ENCODE measurements at regions not wholly inside any gene's neighbourhood (a gene's known extent, or its start where the extent isn't known, plus 50 kb on each side); places are given as distances from the start of the nearest gene placed in this dataset.

DNA sequence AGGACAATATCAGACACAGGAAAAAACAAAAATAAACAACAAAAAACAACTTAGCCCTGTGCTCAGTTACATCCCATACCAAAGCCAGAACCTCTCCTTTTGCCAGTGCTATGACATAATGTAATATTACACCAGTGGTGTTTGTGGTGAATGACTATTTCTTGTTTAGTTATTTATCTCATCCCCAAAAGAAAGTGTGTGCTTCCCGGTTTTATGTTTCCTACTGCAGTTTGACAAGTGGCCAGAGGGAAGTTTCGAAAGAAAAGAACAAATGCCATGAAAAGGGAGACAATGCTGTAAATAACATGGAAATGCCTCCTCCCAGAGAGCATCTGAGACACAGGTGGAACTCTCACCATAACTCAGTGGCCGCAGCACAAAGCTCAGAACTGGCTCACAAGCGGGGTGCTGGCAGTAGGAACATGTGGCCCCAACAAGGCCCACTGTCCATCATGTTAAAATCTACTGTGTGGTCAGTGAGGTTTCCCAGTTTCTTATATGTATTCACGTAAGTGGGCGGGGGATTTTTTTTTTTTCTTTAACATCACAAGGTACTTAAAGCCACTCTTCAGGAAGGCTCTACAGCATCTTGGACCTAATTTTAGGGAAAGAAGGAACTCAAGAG lies 158.2 kb downstream of the BARHL2 start:
- DNase-seq (ENCODE audit: low spot score) = no peak

DNA sequence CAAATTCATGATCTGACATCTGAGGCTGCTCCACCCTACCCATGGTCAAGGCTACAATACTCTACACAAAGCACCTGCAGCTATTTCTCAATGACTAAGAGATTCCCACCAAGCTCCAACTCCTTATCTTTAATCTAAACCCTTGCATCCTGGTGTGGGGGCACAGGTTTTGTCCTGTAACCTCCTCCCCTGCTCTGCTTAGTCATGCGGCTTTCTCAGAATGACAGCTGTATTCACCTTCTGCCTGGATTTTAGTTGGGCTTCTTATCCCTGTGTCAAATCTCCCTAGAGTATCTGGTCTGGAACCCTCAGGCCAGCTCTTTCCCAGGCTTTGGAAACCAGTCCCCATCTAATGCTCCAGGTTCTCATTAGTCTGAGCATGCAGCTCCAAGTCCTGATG lies 159.0 kb downstream of the BARHL2 start:
- DNase-seq (ENCODE audit: low spot score) = no peak

DNA sequence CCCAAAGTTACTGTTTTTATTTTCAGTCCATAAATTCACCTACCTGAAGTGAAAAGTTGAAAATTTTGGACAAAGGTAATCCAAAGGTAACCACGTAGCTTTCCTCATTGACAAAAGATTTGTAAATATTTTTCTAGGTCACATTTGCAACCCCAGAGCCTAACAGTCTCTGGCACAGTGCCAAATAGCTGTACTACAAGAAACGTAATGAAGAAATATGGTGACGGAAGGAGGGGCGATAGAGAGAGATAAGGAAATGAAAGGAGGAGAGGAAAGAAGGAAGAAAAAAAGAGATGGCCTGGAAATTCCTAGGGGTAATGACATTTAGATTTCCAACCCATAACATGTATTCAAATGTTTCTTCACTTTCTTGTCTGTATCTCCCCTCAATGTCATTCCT lies 159.4 kb downstream of the BARHL2 start:
- DNase-seq (ENCODE audit: low spot score) = no peak

DNA sequence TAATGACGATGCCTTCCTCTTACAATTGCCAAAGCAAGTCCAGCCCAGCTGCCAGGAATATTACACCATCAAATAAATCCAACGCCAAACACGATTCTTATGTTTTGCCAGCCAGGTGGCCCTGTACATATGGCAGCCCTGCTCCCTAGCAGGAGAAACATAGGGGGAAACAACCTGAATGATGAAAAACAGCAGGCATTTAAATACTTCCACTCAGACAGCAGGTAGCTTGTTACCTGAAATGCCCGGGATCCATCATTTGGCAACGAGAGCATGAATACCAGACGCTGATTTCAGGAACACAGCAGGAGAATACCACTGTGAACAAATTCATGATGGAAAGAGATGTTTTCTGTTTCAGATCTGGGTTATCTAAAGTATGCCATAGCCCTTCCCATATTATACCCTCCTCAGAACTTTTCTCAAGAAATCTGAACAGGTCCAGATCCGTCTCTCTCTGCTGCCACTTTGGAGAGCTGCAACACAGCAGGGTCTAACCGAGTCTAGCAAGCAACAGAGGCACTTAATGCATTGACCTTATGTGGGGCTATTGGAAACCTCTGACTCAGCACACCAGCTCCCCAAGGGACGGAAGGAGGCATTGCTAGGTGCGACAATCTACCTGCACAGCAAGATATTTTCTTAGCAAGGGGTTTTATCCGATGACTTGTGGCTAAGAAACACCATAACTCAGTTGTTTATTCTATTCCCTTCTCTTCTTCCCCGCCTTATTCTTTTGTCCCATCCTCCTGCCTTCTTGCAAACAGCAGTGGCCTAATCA lies 166.3 kb downstream of the BARHL2 start:
- no peak for DNase-seq (ENCODE audit: low spot score)

DNA sequence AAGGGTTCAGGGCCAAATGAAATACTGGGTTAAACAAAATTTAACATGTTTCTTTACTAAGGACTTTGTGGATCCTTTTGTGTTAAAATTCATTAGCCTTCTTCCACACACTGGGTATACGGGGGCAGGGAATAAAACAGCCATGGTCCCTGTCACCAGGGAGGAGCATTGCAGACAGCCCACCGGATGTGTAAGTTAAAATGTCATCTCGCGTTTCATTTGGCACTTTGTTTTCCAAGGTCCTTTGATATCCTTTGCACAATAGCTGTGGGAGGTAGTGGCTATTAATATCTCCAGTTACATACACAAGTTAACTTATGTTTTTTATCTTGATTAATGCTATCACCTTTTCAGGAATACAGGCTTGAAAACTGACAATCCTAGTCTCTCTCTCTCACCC lies 172.7 kb downstream of the BARHL2 start:
- DNase-seq (ENCODE audit: low spot score) = no peak

DNA sequence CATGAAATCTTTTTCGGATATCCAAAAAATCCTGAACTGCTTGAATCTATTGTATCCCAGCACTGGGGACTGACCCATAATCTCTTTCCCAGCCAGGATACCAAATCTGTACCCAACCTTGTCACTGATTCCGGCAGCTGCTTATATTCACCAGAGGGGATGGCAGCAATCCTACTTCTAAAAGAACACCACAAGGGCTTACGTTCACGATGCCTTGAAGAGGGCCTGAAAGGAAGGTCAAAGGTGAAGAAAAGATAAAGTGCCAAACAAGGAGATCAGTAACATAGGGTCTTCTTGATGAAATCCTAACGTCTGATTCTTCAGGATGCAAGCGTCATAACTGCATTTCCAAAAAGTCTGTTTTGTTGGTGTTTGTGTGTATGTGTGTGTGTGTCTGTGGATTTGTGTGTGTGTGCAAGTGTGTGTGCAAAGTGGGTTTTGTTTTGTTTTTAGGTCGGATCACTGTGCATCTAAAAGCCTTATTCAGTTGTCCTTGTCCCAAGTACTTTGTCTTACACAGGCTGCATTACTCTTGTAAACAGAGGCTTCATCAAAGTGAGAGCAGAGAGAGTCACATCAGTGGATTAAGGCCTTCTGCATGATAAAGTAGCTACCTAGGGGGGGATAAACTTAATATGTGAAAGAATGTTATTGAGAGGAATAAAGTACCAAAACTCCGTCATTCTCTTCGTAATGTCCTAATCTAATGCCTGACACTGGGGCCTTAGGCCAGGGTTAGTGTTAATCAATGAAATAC lies 179.3 kb downstream of the BARHL2 start:
- no peak for DNase-seq (ENCODE audit: low spot score)

DNA sequence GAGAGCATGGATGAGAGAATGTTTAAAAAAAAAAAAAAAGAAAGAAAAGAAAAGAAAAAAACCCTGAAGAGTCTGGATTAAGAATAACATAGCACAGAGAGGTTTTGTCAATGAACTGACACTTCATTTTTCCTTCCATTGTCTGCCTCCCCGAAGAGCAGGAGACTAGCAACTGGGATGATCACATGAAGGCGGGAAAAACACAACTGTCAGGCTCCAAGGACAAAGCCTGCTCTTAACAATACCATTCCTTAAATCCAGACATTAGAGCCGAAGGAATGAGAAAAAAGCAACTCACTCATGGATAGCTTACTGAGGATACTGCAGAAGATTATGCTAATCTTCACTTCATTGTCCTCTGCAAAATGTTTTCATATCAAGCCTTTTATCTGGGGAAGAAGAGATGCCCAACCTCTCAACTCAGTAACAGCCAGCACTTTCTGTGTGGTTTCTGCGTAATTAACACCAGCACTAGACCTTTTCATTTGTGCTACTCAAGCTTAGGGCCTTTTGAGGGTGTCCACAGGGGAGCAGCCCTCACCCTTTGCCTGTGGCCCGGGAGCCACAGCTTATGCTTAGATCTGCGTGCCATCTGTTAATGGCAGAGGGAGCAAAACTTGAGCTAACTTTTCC lies 182.3 kb downstream of the BARHL2 start:
- DNase-seq (ENCODE audit: low spot score) = no peak

DNA sequence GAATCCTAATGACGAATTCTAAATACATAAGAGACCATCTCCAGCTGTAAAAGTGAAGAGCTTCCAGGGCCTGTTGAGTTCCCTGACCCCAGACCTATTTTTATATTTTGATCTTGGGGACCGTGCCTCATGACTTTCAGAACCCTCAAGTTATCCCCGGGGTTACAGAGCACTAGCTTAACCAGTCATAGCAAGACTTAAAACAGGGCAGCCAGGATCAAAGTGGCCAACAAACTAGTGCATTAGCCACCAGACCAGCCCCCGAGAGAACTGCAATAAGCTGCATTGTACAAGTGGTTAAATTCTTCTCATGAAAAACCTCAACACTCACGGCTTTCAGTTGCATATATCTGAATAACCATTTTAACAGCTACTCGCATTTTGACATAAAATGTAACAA lies 183.0 kb downstream of the BARHL2 start:
- no peak for DNase-seq (ENCODE audit: low spot score)

DNA sequence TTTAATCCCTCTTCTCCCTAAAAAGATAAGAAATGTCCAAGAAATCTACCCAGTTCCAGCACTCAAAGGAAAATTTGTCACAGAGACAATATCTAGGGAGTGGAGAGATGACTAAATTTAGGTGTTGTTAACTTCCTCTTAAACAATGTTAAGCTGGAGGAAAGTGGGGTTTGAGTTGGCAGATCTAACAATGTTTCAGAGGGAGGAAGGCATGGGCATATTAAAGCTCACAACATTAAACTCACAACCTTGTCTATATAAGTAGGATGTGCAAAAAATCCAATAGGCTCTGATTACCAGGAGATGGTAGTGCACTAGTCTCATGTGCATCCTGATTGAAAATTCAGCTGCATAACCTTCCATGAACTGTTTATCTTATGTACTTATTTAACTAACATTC lies 190.1 kb downstream of the BARHL2 start:
- DNase-seq (ENCODE audit: low spot score) = no peak

DNA sequence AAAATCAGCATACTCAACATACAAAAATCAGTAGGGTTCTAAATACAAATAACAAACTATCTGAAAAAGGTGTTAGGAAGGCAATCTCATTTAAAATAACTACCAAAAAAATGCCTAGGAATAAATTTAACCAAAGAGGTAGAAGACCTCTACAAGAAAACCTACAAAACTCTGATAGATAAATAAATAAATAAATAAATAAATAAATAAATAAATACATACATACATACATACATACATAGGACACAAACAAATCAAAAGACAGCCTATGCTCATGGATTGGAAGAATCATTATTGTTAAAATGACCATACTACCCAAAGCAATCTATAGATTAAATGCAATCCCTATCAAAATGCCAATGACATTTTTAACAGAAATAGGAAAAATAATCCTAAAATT lies 194.7 kb downstream of the BARHL2 start:
- no peak for DNase-seq (ENCODE audit: low spot score)

DNA sequence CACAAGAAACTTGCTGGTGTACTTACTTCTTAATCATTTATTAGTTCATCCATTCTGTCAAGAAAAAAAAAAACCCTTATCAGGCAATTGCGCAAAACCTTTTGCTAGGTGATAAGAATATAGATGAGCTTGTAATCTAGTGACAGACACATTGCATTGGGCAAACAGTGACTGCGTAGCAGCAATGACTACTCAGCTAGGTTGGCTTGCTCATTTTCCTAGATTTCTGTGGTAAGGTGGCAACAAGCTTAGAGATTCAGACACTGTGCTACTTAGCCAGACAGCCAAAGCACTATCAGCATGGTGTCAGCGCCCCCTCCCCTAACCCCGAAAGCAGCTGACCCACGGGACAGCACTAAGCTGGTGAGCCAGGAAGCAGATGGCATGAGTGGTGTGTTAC lies 203.1 kb downstream of the BARHL2 start:
- DNase-seq (ENCODE audit: low spot score) = no peak

DNA sequence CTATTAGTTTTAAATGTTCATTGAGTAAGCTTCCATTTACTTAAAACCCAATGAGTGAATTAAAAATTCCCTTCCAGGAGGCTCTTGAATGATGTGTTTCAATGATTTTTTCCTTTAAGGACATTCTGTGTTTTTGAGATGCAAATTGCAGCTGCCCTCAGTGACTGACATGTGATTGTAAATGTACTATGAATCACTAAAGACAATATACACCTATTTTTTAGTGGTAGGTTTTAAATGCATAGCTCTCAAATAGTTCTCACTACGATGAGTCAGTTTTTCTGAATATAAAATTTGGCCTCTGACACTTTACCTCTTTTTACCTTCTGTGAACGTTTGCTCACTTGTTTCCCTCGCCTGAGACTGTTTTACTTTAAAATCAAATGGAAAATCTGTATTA lies 204.7 kb downstream of the BARHL2 start:
- DNase-seq (ENCODE audit: low spot score) = no peak

DNA sequence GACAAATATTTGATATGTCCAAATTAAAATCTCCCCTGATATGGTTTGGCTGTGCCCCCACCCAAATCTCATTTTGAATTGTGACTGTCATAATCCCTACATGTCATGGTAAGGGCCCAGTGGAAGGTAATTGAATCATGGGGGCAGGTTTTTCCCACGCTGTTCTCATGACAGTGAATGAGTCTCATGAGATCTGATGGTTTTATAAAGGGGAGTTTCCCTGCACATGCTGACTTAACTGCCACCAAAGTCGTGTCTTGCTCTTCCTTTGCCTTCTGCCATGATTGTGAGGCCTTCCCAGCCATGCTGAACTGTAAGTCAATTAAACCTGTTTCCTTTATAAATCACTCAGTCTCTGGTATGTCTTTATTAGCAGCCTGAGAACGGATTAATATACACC lies 207.0 kb downstream of the BARHL2 start:
- DNase-seq (ENCODE audit: low spot score) = no peak

DNA sequence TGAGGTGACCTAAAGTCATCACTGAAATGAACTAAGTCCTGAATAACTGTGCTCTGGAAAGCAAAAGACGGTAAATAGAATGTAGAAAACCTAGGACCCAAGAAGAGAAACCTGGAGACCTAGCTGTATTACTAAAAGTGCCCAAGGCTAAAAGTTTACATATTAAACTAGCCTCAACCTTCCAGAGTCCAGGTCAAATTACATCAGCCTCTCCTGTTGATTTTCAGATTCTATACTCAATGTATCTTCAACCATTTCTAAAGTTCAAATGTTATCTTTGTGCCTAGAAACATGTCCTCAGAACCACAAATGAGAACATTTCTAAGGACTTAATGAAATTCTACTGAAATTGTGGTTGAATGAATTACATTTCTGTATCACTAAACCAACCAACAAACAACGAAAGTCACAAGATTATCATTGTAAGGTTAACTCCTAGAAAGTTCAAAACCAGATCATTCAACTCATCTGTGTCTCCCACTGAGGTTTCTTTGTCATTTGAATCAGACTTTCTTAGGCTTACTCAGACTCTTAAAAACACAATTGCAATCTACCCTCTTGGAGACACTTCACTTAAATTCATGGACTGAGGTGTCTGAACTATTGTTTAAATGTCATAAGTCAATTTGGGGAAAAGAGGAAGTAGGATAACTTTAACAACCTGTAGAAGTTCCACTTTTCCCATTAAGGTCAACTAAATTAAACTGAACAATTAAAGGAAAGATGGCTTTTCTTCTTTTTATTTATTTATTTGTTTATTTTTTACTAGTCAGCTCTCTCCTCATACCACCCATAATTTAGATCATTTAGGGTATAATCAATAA lies 207.7 kb downstream of the BARHL2 start:
- no peak for DNase-seq (ENCODE audit: low spot score)

DNA sequence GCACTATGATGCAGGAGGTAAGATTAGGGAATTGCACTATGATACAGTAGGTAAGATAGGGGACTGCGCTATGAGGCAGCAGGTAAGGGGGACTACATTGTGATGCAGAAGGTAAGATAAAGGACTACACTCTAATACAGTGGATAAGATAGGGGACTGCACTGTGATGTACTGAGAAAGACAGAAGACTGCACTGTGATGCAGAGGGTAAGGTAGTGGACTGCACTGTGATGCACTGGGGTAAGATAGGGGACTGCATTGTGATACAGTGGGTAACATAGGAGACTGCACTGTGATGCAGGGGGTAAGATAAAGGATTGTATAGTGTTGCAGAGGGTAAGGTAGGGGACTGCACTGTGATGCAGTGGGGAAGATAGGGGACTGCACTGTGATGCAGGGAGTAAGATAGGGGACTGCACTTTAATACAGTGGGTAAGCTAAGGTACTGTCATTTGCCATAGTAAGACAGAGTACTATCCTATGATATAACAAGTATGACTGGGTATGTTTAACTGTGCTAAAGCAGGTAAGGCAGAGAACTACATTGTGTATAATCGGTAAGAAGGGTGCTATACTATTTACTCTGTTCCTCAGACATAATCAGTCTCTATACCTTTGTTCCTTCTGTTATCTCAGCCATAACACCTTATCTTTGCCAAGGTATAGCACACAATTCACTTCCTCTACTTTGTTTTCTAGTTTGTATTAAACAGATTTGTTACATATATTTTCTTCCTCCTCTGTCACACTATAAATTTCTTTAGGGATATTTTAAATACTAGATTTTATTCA lies 208.5 kb downstream of the BARHL2 start:
- DNase-seq (ENCODE audit: low spot score) = no peak

DNA sequence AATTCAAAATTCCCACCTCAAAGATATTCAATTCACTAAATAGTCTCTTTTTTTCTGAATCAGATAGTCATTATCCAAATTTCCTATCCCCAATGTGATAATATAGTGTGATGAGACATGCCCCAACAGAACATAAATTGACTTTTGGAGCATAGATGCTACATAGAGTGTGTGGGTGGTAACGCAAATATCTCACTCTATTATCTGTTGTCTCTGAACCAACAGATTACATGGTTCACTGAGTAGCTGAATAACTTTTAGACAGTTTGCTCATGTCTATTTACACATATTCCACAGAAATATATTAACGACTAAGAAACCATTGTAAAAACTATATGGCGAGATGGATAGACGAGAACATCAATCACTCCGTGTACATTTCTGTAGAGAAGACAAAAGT lies 209.9 kb downstream of the BARHL2 start:
- DNase-seq (ENCODE audit: low spot score) = no peak

DNA sequence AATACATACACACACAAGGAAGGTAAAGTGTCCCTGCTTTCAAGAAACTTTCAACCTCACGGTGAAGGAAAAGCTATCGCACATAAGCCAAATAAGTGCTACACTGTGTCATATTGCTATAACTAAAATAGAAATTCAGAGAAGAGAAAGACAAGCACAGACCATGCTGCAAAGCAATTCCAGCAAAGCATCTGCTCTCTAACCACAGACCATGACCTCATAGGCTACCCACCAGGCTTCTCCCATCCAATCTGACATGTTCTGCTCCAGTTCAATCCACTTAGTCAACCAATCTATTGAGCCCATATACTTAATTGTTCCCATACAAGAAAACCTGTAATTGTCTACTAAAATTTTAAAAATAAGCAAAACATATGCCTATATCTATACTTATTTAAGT lies 211.3 kb downstream of the BARHL2 start:
- no peak for DNase-seq (ENCODE audit: low spot score)

DNA sequence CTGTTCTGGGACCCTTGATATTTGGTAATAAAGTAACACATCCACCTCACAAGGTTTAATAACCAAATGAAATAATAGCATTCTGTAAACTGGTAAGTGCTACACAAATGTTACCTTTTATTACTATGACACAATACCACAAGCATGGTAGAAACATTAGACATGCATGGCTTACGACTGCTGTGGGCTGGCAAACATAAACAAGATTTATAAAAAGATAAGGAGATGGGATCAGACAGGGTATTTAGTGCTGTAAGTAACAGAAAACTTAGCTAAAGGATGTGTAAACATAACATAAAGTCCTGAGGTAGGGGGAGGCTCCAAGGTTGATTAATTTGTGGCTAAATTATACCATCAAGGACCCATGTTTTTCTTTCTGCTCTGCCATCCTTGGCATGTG lies 212.6 kb downstream of the BARHL2 start:
- no peak for DNase-seq (ENCODE audit: low spot score)

DNA sequence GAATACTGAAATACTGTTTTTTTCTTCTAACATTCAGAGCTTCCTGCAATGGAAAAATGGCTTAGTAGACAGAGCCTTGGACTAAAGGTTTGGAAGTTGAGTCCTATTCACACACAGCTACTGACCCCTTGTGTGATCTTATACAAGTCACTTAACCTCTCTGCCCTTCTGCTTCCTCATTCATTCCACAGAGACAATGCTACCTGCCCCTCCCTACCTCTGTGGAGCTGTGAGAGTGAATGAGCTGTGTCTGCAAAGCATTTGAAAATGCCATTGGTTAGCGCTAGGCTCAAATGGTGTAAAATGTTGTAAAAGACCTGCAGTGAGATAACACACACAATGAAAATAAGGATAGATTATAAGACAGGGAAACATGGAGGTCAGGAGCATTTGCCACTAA lies 214.4 kb downstream of the BARHL2 start:
- no peak for DNase-seq (ENCODE audit: low spot score)

DNA sequence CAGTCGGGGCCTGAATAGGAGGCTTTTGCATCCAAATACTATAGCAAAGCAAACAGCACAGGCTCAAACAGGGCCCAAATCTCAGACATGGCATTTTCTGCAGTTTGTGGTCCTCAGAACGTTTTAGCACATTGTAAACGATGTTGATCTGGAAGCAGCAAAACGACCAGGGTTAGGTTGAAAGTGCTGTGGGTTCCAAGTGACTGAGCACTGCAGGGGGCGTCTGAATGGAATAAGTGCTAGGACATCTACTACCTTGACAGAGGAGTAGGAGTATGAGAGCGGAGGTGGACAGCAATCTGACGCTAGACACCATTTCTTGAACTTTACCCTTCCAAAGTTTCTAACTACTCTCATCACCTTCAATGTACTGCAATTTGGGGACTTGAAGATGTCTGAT lies 214.9 kb downstream of the BARHL2 start:
- DNase-seq (ENCODE audit: low spot score) = no peak

DNA sequence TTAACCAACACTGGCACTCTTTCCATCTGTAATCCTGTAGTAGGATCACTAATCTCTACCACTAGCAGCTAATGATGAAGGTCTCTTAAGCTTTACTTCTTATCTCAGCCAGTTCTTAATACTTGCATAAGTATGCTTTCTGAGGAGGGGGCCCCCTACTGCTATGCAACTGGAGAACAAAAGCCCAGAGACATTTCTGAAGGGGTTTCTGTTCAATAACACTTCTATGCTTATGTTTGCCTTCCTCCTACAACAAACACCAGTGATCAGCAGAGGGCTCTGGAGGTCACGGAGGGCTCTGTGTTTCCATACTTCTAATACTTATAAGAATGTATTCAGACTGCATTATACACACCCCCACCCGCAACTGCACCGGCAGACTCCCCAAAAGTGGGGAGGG lies 215.8 kb downstream of the BARHL2 start:
- no peak for DNase-seq (ENCODE audit: low spot score)

Measured in A172 (cell line).